ENCODE measurements at regions not wholly inside any gene's neighbourhood (a gene's known extent, or its start where the extent isn't known, plus 50 kb on each side); places are given as distances from the start of the nearest gene placed in this dataset.

DNA sequence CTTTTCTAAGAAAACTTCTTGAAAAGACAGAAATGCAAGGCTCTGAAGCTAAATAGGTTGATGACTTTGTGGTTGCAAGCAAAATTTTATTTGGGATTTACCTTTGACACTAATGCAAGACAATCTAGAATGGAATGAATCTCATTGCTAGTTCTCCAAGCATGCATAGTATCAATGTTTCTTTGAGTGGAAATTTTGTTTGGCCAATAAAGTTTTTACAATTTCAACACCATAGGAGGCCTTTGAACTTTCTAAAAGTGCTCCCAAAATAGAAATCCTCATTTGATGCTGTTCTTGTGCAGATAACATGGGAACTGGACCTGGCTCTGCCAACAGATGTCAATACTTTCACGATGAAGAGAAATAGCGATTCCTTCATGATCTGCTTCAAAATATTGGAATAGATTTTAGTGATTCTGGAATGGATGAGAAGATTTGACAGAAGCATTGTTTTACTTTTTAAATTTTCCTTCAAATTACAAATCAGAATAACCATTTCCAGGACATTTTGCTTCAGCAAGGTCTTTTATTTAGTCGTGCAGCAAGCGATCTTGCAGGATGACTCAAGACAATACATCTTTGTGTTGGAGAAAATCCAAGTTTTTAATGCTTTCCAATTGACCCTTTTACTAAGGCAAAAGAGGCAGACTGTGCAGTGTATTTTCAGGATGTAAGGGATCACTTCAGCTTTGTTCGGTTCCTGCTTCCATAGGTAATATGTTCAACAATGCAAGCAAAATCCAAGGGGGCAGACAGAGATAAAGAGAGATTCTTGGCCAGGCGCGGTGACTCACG, 51.7 kb upstream of the OTUD4 start:
- DNase-seq = no peak

DNA sequence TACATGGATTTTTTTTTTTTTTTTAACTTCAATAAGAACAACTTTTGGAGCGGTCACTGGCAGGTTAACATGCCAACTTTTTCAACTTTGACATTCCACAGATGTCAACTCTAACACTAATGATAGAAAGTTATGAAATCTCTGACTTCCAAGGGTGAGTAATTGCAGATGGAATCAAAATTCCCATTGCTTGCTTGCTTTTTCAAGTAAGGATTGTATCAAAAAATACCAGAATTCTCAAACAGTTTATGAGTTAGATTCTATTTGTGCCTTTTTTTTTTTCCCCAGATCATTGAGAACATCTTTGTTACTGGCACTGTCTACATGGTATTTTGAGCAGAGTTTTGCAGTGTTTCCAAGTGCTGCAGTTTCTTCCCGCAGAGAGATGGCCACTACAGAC, 50.3 kb upstream of the OTUD4 start:
- no peak for DNase-seq
